ENCODE measurements at regions not wholly inside any gene's neighbourhood (a gene's known extent, or its start where the extent isn't known, plus 50 kb on each side); places are given as distances from the start of the nearest gene placed in this dataset.

DNA sequence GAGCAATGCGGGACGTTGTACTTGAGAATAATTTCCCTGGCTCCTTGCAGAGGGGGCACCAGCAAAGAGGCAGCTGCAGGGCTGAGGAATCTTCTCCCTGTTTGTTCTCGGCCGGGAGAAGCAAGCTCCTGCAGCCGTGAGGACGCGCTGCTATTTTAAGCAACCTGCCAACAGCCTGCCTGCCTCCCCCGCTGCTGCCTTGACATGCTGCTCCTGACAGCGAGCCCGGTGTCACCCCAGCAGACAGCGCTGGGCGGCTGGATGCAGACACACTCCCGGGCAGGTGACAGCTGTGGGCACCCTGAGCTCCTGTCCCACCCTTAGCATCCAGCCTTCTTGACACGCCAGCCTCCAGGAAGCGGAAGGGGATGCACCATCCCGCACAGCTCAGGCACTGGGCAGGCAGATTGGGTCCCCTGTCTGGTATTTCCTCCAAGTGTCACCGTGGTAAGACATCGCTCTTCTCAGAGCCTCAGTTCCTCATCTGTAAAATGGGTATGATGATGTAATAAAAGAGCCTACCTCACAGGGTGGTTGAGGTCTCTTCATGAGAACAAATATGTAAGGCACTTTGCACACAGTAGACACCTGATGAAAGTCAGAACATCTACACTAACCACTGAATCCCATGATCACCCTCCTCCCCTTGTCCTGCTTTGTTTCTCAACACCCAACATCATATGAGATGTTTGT, 530.6 kb downstream of the MN1 start:
- TF ChIP-seq, protein P1, sequence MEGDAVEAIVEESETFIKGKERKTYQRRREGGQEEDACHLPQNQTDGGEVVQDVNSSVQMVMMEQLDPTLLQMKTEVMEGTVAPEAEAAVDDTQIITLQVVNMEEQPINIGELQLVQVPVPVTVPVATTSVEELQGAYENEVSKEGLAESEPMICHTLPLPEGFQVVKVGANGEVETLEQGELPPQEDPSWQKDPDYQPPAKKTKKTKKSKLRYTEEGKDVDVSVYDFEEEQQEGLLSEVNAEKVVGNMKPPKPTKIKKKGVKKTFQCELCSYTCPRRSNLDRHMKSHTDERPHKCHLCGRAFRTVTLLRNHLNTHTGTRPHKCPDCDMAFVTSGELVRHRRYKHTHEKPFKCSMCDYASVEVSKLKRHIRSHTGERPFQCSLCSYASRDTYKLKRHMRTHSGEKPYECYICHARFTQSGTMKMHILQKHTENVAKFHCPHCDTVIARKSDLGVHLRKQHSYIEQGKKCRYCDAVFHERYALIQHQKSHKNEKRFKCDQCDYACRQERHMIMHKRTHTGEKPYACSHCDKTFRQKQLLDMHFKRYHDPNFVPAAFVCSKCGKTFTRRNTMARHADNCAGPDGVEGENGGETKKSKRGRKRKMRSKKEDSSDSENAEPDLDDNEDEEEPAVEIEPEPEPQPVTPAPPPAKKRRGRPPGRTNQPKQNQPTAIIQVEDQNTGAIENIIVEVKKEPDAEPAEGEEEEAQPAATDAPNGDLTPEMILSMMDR (IDR thresholded peaks at IDR 0.05), result no peak
- TF ChIP-seq EZH2 (IDR thresholded peaks at IDR 0.05; ENCODE audit: borderline replicate concordance, insufficient read depth, low read depth, low read length, poor library complexity, severe bottlenecking), result no peak
